ENCODE measurements at regions not wholly inside any gene's neighbourhood (a gene's known extent, or its start where the extent isn't known, plus 50 kb on each side); places are given as distances from the start of the nearest gene placed in this dataset.
"Not testable (repeated sequence)": the region's sequence is repeated elsewhere in the genome, so short reads cannot be mapped to it uniquely, and the experiment has no call there.

GRCh38 chr15:32505633-32506032 lies 50.2 kb upstream of the GOLGA8O start:
- not testable (repeated sequence) for H3K27me3 ChIP-seq (replicated peaks; ENCODE audit: control insufficient read depth, insufficient read depth, low read length); H3K36me3 ChIP-seq (ENCODE audit: control insufficient read depth, insufficient read depth, low read length, severe bottlenecking); H3K9ac ChIP-seq (ENCODE audit: low read length); H3K4me1 ChIP-seq (ENCODE audit: control insufficient read depth, insufficient read depth, low read length); H3K9me3 ChIP-seq (ENCODE audit: control insufficient read depth, low read length); DNase-seq (ENCODE audit: low read depth); H3K4me3 ChIP-seq (ENCODE audit: low read length)
